ENCODE measurements at regions not wholly inside any gene's neighbourhood (a gene's known extent, or its start where the extent isn't known, plus 50 kb on each side); places are given as distances from the start of the nearest gene placed in this dataset.

DNA sequence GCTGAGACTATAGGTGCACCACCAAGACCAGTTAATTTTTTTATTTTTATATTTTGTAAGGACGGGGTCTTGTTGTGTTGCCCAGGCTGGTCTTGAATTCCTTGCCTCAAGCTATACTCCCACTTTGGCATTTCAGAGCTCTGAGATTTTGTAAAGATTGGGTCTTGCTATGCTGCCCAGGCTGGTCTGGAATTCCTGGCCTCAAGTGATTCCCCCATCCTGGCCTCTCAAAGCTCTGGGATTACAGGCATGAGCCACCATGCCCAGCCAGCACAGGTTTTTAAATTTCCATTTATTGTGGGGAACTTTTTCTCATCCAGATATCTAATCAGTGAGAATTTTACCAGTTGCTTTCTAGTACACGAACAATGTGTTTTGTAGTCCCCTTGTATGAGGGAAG is 156.1 kb upstream of the VLDLR start:
- DNase-seq: no peak

- DNase-seq: no peak
Observed at GRCh38 chr9:2465921-2466460, 155.6 kb upstream of the VLDLR start.

GRCh38 chr9:2466703-2467102 is 154.9 kb upstream of the VLDLR start:
- DNase-seq: no peak

GRCh38 chr9:2469681-2470221 is 151.8 kb upstream of the VLDLR start:
- DNase-seq: no peak

DNA sequence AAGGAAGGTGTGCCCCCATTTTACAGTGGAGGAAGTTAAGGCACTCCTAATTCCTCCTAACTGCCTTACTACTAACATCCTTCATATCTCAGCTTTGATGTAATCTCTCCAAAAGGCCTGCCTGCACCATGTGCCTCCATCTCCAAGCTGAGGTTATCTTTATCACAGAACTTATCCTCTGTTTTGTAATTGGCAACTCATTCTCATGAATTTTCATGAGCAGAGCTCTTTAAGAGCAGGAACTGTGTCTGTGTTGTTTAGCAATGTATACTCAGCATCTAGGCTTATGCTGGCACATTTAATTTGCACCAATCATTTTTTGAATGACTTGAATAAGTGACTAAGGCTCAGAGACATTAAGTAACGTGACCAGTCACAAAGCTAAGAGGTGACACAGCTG is 147.9 kb upstream of the VLDLR start:
- no peak for DNase-seq

GRCh38 chr9:2477755-2478154 is 143.8 kb upstream of the VLDLR start:
- DNase-seq: no peak

DNA sequence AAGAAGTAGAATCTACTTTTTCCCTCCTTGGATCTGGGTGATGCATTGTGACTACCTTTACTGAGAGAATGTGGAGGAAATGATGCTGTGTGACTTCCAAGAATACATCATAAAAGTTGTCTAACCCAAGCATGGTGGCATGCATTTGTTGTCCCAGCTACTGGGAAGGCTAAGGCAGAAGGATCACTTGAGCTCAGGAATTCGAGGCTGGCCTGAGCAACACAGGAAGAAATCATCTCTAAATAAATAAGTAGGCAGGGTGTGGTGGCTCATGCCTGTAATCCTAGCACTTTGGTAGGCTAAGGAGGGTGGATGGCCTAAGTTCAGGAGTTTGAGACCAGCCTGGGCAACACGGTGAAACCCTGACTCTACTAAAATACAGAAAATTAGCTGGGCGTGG is 143.2 kb upstream of the VLDLR start:
- DNase-seq: no peak

GRCh38 chr9:2479056-2479565 is 142.5 kb upstream of the VLDLR start:
- DNase-seq: no peak

DNA sequence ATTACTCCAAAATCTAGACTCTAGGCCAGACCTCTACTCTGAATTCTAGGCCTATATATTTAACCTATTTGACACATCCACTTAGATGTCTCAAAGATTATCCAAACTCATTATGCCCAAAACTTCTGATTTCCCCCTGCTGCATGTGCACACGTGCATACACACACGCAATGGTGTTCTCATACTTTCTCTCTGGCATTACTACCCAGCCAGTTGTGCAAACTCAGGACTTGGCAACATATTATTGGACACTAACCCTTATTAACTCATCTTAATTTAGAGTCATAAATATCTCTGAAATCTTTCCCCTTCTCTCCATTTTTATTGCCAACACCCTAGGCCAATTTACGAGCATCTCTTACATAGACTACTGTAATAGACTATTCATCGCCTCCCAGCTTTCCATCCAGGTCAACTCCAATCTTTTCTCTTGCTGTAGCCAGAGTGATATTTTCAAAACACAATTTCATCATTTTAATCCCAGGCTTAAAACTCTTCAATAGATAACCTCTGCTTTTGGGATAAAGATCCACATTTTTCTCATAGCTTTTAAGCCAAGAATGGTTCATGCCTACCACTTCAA is 141.2 kb upstream of the VLDLR start:
- no peak for DNase-seq

- DNase-seq: no peak
Observed at GRCh38 chr9:2481216-2481615, 140.4 kb upstream of the VLDLR start.

DNA sequence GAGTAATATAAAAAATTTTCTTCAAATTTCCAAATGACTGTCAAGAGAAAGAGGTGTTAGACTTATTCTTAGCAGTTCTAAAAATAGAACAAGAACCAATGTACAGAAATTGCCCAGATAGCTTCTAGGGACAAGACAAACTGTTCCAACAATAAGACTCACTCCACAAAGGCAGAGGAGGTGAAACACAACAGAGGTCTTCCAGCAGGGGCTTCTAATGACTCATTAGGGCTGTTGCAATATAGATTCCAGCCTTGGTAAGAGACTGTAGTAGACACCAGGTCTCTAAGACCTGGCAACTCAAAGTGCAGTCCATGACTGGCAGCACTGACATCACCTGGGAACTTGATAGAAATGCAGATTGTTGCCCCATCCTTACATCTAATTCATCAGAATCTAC is 134.6 kb upstream of the VLDLR start:
- DNase-seq: peak; percentile 13

DNA sequence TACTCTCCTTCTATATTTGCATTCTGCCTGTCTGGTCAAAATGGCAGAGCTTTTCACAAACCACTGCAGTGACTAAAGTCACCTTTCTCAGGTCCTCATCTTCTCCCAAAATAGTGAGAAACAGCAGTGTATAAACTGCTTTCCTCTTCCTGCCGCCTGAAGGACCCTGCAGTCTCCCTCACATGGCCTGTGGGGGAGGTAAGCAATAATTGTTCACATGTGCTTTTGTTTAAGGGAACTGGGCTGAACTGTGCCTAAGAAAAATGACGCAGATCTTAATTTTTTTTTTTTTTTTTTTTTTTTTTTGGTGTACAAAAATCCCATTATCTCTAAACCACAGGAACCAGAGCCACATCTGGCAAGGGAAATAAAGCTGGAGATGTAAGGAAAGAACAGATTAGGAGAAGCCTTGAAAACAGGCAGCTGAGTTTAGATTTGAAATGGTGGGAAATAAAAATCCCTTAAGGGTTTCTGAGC is 131.7 kb upstream of the VLDLR start:
- DNase-seq: peak; percentile 89

GRCh38 chr9:2492161-2492560 is 129.4 kb upstream of the VLDLR start:
- no peak for DNase-seq

- DNase-seq: peak; percentile 35
Observed at GRCh38 chr9:2493109-2493508, 128.5 kb upstream of the VLDLR start.

GRCh38 chr9:2493529-2493928 is 128.1 kb upstream of the VLDLR start:
- no peak for DNase-seq

DNA sequence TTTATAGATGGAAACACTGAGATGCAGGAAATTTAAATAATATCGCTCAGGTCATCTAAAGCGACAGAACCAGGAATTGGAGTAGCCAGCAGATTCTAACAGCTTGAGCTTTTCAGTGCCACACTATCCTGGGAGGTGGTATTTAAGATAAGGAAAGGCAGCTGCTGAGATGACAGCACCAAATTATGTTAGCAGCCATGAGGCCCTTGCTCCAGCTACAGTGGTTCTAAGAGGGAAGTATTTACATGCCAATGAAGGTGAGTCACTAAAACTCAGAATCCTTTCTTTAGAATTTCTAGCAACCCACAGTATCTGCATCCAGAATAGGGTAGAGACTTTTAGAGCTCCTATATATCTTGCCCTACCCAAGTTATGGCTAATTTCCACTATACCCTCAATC is 127.0 kb upstream of the VLDLR start:
- DNase-seq: peak; percentile 77

DNA sequence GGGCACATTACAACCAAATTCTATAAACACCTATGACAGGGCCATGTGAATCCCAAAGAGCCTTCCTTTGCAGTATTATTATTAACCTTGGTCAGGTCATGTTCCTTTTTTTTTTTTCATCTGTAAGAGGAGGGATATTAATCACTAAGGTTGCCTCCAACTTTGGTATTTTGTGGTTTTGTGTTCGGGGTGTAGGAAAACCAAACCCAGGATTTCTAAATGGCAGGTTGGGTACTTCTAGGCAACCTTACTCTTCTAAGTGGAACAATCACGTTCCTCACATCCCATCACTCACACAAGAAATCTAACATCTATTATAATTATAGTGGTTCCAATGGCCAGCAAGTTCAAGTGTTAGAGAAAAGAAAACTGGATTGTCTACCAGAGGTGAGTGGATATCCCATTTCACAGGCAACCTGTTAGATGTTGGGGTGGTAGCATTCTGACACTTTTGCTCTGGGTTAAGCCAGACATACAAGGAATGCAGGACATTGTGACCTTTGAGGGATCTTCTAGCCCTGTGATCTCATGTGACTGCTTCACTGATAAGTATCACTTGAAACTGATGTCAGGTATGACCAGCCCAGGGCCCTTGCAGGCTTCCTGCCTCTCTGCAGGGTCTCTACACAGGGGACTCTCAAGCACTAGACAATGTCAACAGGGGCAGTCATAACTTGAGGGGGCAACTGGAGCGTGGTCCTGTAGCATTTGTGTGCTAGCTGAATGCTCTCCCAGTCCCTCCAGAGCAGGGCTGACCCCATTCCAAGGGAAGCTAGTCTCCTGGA is 126.2 kb upstream of the VLDLR start:
- DNase-seq: no peak

- DNase-seq: no peak
Observed at GRCh38 chr9:2496169-2496568, 125.4 kb upstream of the VLDLR start.

DNA sequence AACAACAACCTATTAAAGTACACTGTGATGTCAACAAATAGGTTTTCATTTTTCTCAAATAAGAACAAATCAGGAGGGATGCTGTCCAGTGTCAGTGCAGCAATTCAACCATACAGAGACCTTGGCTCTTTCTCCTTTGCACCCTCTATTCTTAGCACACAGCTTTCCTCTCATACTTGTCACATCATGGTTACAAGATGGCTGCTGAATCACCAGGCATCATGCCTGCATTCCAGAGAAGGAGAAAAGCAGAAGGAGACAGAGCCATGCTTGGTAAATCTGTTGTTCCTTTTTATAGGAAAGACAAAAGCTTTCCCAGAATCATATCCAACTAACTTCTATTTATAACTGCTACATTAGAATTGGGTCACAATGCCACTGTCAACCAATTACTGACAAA is 124.7 kb upstream of the VLDLR start:
- DNase-seq: no peak

GRCh38 chr9:2497666-2498400 is 123.8 kb upstream of the VLDLR start:
- DNase-seq: no peak

DNA sequence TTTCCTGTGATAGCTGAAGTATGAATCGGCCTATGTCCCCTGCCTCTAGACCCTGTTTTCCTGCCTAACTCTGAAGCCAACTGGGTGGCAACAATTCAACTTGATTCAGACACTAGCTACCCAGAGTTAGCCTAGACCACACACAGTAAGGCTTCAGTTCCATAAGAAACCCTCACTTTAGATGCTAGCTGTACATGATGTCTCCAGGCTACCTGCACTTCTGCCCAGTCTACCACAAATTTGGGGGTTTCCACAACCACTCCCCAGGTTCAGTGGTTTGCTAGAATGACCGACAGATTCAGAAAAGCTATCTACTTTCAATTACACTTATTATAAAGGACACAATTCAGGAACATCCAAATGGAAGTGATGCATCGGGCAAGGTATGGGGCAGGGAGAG is 119.4 kb upstream of the VLDLR start:
- no peak for DNase-seq

DNA sequence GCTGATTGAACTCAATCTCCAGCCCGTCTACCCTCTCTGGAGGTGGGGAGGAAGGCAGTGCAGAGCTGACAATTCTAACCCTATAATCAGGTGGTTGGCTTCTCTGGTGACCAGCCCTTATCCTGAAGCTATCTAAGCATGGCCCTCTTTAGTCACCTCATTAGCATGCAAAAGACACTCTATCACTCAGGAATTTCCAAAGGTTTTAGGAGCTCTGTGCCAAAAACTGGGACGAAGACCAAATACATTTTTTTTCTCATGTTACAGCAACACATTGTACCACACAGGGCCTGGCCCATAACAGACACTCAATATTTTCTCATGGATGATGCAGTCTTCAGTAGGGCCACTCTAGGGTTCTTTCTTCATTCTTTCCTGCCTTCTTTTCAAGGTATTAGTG is 118.8 kb upstream of the VLDLR start:
- peak; percentile 57 for DNase-seq

GRCh38 chr9:2506321-2506720 is 115.3 kb upstream of the VLDLR start:
- no peak for DNase-seq
